Keratinocyte (primary cell): ENCODE measurements at regions not wholly inside any gene's neighbourhood (a gene's known extent, or its start where the extent isn't known, plus 50 kb on each side); places are given as distances from the start of the nearest gene placed in this dataset.

ENCODE experiments used
- DNase-seq: peaks from one replicate; pipeline ENCODE4 v3.0.0-alpha.2; 2011; ENCODE audit warnings: low read depth, missing footprints, low spot score
- FAIRE-seq: peaks from 2 replicates; lab custom pipeline; 2011; peaks lifted over from hg19 to GRCh38; lab: Jason Lieb, UNC
- H2AFZ ChIP-seq: 2 replicates; pipeline ENCODE4 v1.6.0; 2012; ENCODE audit warnings: low read length, control low read depth, inconsistent platforms; ENCODE audit not compliant: control insufficient read depth
- H3K27ac ChIP-seq: 2 replicates; pipeline ENCODE4 v1.5.1; 2011; ENCODE audit warnings: low read length; ENCODE audit not compliant: control insufficient read depth, insufficient read depth
- H3K27me3 ChIP-seq: 3 replicates; pipeline ENCODE4 v1.6.0; 2011; ENCODE audit warnings: low read length; ENCODE audit not compliant: control insufficient read depth, insufficient read depth; ENCODE audit errors: extremely low read depth
- H3K36me3 ChIP-seq, 2 experiments: 2 replicates in 1 of 2; 3 replicates in 1 of 2; pipeline ENCODE4 v1.5.1; 2011; ENCODE audit warnings: low read length in 2 of 2, mild to moderate bottlenecking in 1 of 2; ENCODE audit not compliant: control insufficient read depth in 2 of 2, insufficient read depth in 2 of 2; ENCODE audit errors: extremely low read depth in 1 of 2
- H3K4me1 ChIP-seq: 3 replicates; pipeline ENCODE4 v1.5.1; 2011; ENCODE audit warnings: low read length; ENCODE audit not compliant: control insufficient read depth, insufficient read depth; ENCODE audit errors: extremely low read depth
- H3K4me2 ChIP-seq: 3 replicates; pipeline ENCODE4 v1.6.0; 2011; ENCODE audit warnings: low read depth, low read length; ENCODE audit not compliant: control insufficient read depth, insufficient read depth; ENCODE audit errors: extremely low read depth
- H3K4me3 ChIP-seq, 3 experiments: fragments of 200-600 bp in 1 of 3; sonication (generic) in 1 of 3; 2 replicates in 2 of 3; 3 replicates in 1 of 3; pipeline ENCODE4 v1.5.1; 2011 to 2016; ENCODE audit warnings: low read length in 3 of 3, mild to moderate bottlenecking in 3 of 3, control low read depth in 2 of 3, inconsistent platforms in 1 of 3, low read depth in 1 of 3, mixed read lengths in 1 of 3, mixed run types in 1 of 3, moderate library complexity in 1 of 3; ENCODE audit not compliant: control insufficient read depth in 2 of 3, insufficient read depth in 2 of 3; ENCODE audit errors: extremely low read depth in 1 of 3
- H3K79me2 ChIP-seq: 2 replicates; pipeline ENCODE4 v1.6.0; 2012; ENCODE audit warnings: low read length; ENCODE audit not compliant: control insufficient read depth, insufficient read depth
- H3K9ac ChIP-seq: 3 replicates; pipeline ENCODE4 v1.6.0; 2011; ENCODE audit warnings: low read length; ENCODE audit not compliant: control insufficient read depth, insufficient read depth; ENCODE audit errors: extremely low read depth
- H3K9me1 ChIP-seq: 3 replicates; pipeline ENCODE4 v1.6.0; 2011; ENCODE audit warnings: low read length; ENCODE audit not compliant: control insufficient read depth, insufficient read depth; ENCODE audit errors: extremely low read depth
- H3K9me3 ChIP-seq: 2 replicates; pipeline ENCODE4 v1.5.1; 2012; ENCODE audit warnings: low read depth, low read length; ENCODE audit not compliant: control insufficient read depth
- H4K20me1 ChIP-seq: 3 replicates; pipeline ENCODE4 v1.6.0; 2011; ENCODE audit warnings: low read length; ENCODE audit not compliant: control insufficient read depth, insufficient read depth; ENCODE audit errors: extremely low read depth
- EZH2 ChIP-seq: IDR thresholded peaks from one replicate; pipeline ENCODE4 v1.6.1; 2012; ENCODE audit warnings: inconsistent platforms, mild to moderate bottlenecking, low read length, moderate library complexity
- dilution Hi-C: fragments of 300-500 bp; cut with MboI; formaldehyde crosslinking; loops from one replicate; pipeline ENCODE4 v1.7.0; 2020; ENCODE audit warnings: low sequenced_read_pairs; ENCODE audit not compliant: extremely low pct_ligation_motif_present
- TF ChIP-seq, protein P1 (sequence below), 3 experiments: IDR thresholded peaks in 1 of 3; conservative IDR thresholded peaks in 1 of 3; optimal IDR thresholded peaks in 1 of 3; 2 replicates in 2 of 3; 3 replicates in 1 of 3; pipeline versions ENCODE3 to v1.5.1; 2011; ENCODE audit warnings: low read length in 3 of 3, mild to moderate bottlenecking in 3 of 3, moderate library complexity in 2 of 3, control low read depth in 1 of 3, inconsistent platforms in 1 of 3; ENCODE audit not compliant: insufficient read depth in 2 of 3; ENCODE audit errors: extremely low read depth in 1 of 3

DNA sequence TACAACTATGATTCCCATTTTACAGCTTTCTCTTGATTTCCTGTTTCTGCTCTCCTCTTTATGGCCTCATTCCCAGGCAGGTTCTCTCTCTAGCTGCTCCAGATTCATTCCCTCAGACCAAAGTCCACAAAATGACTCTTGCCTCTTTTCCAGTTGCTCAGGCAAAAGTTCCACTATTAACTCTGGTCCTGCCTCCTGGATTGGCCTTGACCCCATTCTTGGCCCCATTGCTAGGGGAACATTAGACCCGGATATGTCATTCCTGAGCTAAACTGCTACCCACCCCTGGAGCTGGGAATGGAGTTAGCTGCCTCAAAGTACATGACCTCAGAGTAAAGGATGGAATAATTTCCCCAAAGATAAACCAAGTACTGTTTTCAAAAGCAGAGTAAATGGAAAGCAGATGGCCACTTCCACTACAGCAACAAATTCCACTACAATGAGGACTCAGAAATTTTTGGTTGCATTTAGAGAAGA, 73.0 kb upstream of the GAP43 start:
- Histone ChIP-seq H2AFZ (no peak overlapping the region), H4K20me1 (no peaks in the 10 kb centered on the region), H3K4me3 (no peak overlapping the region), H3K27me3 (no peaks in the 10 kb centered on the region), H3K36me3 (no peaks in the 10 kb centered on the region), H3K4me1 (no peaks in the 10 kb centered on the region), H3K9me3 (no peaks in the 10 kb centered on the region), H3K4me2 (no peak overlapping the region), H3K79me2 (no peaks in the 10 kb centered on the region), H3K9me1 (no peaks in the 10 kb centered on the region), H3K27ac (no peak overlapping the region), H3K9ac (no peak overlapping the region)
- dilution Hi-C loops, result no loop called here
- no peak for TF ChIP-seq EZH2
- TF ChIP-seq, protein P1, sequence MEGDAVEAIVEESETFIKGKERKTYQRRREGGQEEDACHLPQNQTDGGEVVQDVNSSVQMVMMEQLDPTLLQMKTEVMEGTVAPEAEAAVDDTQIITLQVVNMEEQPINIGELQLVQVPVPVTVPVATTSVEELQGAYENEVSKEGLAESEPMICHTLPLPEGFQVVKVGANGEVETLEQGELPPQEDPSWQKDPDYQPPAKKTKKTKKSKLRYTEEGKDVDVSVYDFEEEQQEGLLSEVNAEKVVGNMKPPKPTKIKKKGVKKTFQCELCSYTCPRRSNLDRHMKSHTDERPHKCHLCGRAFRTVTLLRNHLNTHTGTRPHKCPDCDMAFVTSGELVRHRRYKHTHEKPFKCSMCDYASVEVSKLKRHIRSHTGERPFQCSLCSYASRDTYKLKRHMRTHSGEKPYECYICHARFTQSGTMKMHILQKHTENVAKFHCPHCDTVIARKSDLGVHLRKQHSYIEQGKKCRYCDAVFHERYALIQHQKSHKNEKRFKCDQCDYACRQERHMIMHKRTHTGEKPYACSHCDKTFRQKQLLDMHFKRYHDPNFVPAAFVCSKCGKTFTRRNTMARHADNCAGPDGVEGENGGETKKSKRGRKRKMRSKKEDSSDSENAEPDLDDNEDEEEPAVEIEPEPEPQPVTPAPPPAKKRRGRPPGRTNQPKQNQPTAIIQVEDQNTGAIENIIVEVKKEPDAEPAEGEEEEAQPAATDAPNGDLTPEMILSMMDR (optimal IDR thresholded peaks at IDR 0.05 in 1 of 3, IDR thresholded peaks at IDR 0.05 in 1 of 3, conservative IDR thresholded peaks at IDR 0.05 in 1 of 3; ENCODE audit: extremely low read depth in 1 of 3, insufficient read depth in 2 of 3, low read length in 3 of 3), result no peak
- no peak for DNase-seq
- no peak for FAIRE-seq

- no peak for DNase-seq
- FAIRE-seq, result no peak
- Histone ChIP-seq H3K9me3 (no peaks in the 10 kb centered on the region), H3K9me1 (no peaks in the 10 kb centered on the region), H3K4me1 (no peaks in the 10 kb centered on the region), H2AFZ (no peak overlapping the region), H3K27ac (no peak overlapping the region), H3K79me2 (no peaks in the 10 kb centered on the region), H4K20me1 (no peaks in the 10 kb centered on the region), H3K9ac (no peak overlapping the region), H3K4me2 (no peak overlapping the region), H3K27me3 (no peaks in the 10 kb centered on the region), H3K4me3 (no peak overlapping the region), H3K36me3 (no peaks in the 10 kb centered on the region)
- dilution Hi-C loops, result no loop called here
- TF ChIP-seq, protein P1 (optimal IDR thresholded peaks at IDR 0.05 in 1 of 3, IDR thresholded peaks at IDR 0.05 in 1 of 3, conservative IDR thresholded peaks at IDR 0.05 in 1 of 3; ENCODE audit: extremely low read depth in 1 of 3, insufficient read depth in 2 of 3, low read length in 3 of 3), result no peak
- TF ChIP-seq EZH2, result no peak
Observed at GRCh38 chr3:115551016-115551415, 72.3 kb upstream of the GAP43 start.
